ENCODE measurements at regions not wholly inside any gene's neighbourhood (a gene's known extent, or its start where the extent isn't known, plus 50 kb on each side); places are given as distances from the start of the nearest gene placed in this dataset.

- no peak for TF ChIP-seq POLR2AphosphoS5 (IDR thresholded peaks at IDR 0.05; ENCODE audit: low read depth, low read length)
- TF ChIP-seq CTCF (IDR thresholded peaks at IDR 0.05 in 2 of 3, conservative IDR thresholded peaks at IDR 0.05 in 1 of 3; ENCODE audit: borderline replicate concordance in 1 of 3, insufficient read depth in 1 of 3, low read depth in 2 of 3, low read length in 2 of 3) = no peak
- no peak for TF ChIP-seq EZH2 (IDR thresholded peaks at IDR 0.05)
- TF ChIP-seq POLR2A (IDR thresholded peaks at IDR 0.05; ENCODE audit: borderline replicate concordance, extremely low read depth, insufficient read depth, insufficient read length) = no peak
- TF ChIP-seq EZH2phosphoT487 (IDR thresholded peaks at IDR 0.05; ENCODE audit: borderline replicate concordance) = no peak
- TF ChIP-seq YY1 (IDR thresholded peaks at IDR 0.05; ENCODE audit: extremely low read depth, insufficient replicate concordance, low read depth, low read length) = no peak
- TF ChIP-seq RAD21 (IDR thresholded peaks at IDR 0.05; ENCODE audit: low read depth) = no peak
- TF ChIP-seq CBX3 (IDR thresholded peaks at IDR 0.05; ENCODE audit: low read depth) = no peak
- no peak for TF ChIP-seq FOSL1 (IDR thresholded peaks at IDR 0.05; ENCODE audit: low read depth)
These were observed 92.3 kb upstream of the TLE3 start for GRCh38 chr15:70189826-70190695.
